ENCODE measurements at regions not wholly inside any gene's neighbourhood (a gene's known extent, or its start where the extent isn't known, plus 50 kb on each side); places are given as distances from the start of the nearest gene placed in this dataset.
"Not testable (repeated sequence)": the region's sequence is repeated elsewhere in the genome, so short reads cannot be mapped to it uniquely, and the experiment has no call there.

GRCh38 chr2:53497020-53497419, 270.6 kb upstream of the CHAC2 start:
- no peak for DNase-seq (ENCODE audit: low read depth in 4 of 4, low spot score in 1 of 4)

GRCh38 chr2:53493210-53493609, 274.4 kb upstream of the CHAC2 start:
- no peak for DNase-seq (ENCODE audit: low read depth in 4 of 4, low spot score in 1 of 4)

DNA sequence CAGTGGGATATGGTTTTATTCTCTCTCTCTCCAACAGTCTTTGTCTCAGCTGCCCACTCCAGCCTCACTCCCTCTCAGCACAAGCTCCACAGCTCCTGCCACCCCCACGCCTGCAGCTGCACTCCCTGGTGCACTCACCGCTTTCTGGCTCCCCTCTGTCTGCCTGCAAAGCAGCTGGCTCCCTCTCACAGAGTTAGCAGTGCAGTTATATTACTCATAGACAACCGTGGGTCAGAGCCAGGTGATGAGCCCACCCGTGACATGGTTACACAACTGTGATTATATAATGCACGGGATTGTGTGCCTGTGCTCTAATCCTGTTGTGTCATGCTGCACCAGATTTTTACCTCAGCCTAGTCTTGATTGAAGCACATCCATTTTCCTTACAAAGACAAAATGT, 276.9 kb upstream of the CHAC2 start:
- no peak for DNase-seq (ENCODE audit: low read depth in 4 of 4, low spot score in 1 of 4)

GRCh38 chr2:53486185-53486899, 281.3 kb upstream of the CHAC2 start:
- DNase-seq (ENCODE audit: low read depth in 4 of 4, low spot score in 1 of 4), result not testable (repeated sequence)

DNA sequence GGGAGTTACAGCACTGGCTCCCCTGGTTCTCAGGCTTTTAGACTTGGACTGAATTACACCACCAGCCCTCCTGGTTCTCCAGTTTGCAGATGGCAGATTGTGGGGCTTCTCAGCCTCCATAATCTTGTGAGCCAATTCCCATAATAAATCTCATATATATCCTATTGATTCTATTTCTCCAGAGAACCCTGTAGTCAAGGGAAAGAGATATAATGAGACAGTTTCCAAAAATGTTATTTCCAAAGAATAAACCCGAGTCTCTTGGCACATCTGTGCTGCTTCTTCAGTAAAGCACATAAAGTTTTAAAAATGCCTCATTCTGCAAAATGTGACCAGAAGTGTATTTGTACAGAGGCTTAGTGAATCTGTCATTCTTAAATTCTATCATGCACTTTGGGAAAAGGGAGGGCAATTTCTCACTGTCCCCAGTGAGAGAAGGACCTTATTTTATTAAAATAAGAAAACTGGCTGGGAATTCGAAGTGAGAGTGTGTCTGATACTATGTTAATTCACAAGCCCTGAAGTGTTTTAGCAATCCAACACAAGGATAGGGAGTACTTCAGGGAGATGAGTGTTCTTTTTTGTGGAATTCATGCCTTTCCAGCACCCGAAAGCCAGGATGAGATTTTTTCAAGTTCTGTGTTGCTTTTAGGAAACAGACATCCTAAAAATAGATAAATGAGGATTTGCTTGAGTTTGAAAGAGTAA, 282.4 kb upstream of the CHAC2 start:
- no peak for DNase-seq (ENCODE audit: low read depth in 4 of 4, low spot score in 1 of 4)

GRCh38 chr2:53484531-53484930, 283.1 kb upstream of the CHAC2 start:
- no peak for DNase-seq (ENCODE audit: low read depth in 4 of 4, low spot score in 1 of 4)

DNA sequence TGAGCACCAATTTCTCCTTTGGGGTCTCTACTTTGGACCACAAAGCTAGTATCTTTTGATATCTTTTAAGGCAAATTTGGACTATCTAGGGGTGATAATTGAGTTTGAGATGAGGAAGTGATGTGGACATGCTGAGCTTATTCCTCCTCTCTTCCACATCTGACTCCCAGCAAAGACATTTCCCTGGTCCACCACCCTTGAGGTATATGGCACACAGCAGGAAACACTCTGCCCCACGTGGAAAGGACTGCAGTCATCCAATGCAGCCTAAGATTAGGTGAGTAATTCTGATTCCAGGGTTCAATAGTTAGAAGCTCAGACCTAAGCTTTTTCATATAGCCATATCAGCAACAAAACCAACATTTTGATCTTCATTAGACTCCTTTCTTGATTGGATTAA, 290.1 kb upstream of the CHAC2 start:
- no peak for DNase-seq (ENCODE audit: low read depth in 4 of 4, low spot score in 1 of 4)

GRCh38 chr2:53476834-53477233, 290.8 kb upstream of the CHAC2 start:
- no peak for DNase-seq (ENCODE audit: low read depth in 4 of 4, low spot score in 1 of 4)

- DNase-seq (ENCODE audit: low read depth in 4 of 4, low spot score in 1 of 4), result no peak
Observed at GRCh38 chr2:53475766-53476165, 291.8 kb upstream of the CHAC2 start.

DNA sequence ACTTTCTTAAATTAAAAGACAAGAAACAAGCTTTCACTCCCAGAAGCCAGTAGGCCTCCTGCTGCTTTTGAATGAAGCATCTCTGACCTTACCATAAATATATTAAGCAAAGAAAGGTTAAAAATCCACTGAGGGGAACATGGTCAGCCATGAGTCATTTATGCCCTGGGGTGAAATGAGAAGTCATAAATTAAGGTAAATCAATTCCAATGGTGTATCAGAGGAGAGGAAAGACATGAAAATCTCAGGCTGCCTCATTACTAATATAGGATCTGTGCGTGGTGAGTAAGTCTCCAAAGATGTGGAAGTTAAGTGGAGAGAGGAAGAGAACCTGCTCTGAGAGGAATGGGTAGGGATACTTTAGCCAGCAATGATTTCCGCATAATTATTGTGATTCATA, 292.3 kb upstream of the CHAC2 start:
- no peak for DNase-seq (ENCODE audit: low read depth in 4 of 4, low spot score in 1 of 4)

DNA sequence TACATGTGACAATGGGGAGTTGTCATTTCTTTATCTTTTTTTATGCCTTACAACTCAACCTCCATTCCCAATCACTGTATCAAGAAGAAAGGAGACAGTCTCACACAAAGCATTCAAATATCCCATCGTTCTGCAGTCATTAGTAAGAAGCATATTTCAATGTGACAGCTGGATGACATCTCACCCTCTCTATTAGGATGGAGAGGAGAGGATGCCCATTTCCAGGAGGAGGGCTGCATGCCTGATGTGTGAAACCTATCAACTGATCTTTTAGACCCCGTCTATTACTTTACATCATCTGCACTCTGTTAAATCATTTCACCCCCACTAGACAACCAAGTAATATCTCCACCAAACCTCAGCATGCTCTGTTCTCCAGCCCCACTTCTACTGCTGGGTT, 292.7 kb upstream of the CHAC2 start:
- no peak for DNase-seq (ENCODE audit: low read depth in 4 of 4, low spot score in 1 of 4)

DNA sequence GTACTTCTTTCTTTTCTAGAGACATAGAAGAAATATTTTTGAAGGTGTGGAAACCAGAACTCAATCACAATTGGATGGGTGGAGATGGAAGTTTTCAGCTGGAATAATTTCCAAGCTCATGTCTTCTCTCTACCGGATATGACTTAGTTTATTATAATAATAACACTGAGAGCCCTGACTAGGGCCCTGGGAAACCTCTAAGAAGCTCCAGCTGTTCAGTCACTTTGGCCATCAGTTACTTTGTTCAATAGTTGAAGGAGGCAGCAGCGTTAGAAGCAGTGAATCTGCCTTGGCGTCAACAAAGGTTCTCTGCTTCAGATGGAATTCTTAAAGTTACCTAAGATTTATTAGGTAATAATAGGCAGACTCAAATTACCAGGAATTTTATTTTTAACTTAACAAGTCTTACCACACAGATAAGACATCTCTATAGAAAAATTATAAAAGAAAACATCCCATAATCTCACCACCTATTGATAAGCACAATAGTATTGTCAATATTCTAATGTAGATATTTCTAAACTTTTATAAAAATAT, 293.8 kb upstream of the CHAC2 start:
- no peak for DNase-seq (ENCODE audit: low read depth in 4 of 4, low spot score in 1 of 4)

- no peak for DNase-seq (ENCODE audit: low read depth in 4 of 4, low spot score in 1 of 4)
Observed at GRCh38 chr2:53473236-53473635, 294.4 kb upstream of the CHAC2 start.

- DNase-seq (ENCODE audit: low read depth in 4 of 4, low spot score in 1 of 4), result no peak
Observed at GRCh38 chr2:53467467-53468180, 300.0 kb upstream of the CHAC2 start.

- no peak for DNase-seq (ENCODE audit: low read depth in 4 of 4, low spot score in 1 of 4)
Observed at GRCh38 chr2:53463806-53464726, 303.5 kb upstream of the CHAC2 start.

GRCh38 chr2:53460937-53461336, 306.7 kb upstream of the CHAC2 start:
- no peak for DNase-seq (ENCODE audit: low read depth in 4 of 4, low spot score in 1 of 4)

- no peak for DNase-seq (ENCODE audit: low read depth in 4 of 4, low spot score in 1 of 4)
Observed at GRCh38 chr2:53460347-53460746, 307.3 kb upstream of the CHAC2 start.

GRCh38 chr2:53455094-53455493, 312.5 kb upstream of the CHAC2 start:
- no peak for DNase-seq (ENCODE audit: low read depth in 4 of 4, low spot score in 1 of 4)

- DNase-seq (ENCODE audit: low read depth in 4 of 4, low spot score in 1 of 4), result no peak
Observed at GRCh38 chr2:53452957-53453748, 314.5 kb upstream of the CHAC2 start.

DNA sequence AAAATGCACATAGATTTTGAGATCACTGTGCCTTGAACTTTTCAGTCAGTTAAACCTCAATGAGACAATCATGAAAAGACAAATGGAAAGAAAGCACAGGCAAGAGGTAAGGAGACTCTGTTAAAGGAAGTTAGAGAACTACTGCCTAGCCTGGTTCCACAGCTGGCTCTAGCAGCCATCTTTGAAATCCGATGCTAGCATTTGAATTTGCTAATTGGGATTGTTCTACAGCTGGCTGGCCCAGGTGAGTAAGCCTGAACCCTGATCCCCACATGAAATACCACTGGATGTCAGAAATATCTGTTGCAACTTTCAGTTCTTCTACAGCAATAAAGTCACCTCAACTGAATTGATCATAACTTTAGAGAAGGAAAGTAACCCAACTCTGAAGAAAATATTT, 315.2 kb upstream of the CHAC2 start:
- DNase-seq (ENCODE audit: low read depth in 4 of 4, low spot score in 1 of 4), result no peak

Data from stimulated activated CD4-positive, alpha-beta T cell treated with anti-CD3 and anti-CD28 coated beads, Interleukin-1b, Interleukin-23, amount 100 ng/mL, for 24 hours (primary cell).